Smooth muscle cell (in vitro differentiated cells): ENCODE measurements at regions not wholly inside any gene's neighbourhood (a gene's known extent, or its start where the extent isn't known, plus 50 kb on each side); places are given as distances from the start of the nearest gene placed in this dataset.

Experiments
- DNase-seq: peaks from one replicate; lab custom pipeline; 2025; ENCODE audit not compliant: unreplicated experiment; lab: John Stamatoyannopoulos, UW
- H2AFZ ChIP-seq: fragments of 200-600 bp; sonication (generic); 2 replicates; pipeline ENCODE4 v1.6.0; 2016; ENCODE audit warnings: antibody characterized with exemption, low read depth, mild to moderate bottlenecking
- H3F3A ChIP-seq: fragments of 200-600 bp; sonication (generic); 2 replicates; pipeline ENCODE4 v1.6.0; 2017; ENCODE audit warnings: antibody characterized with exemption, low read depth
- H3K27ac ChIP-seq: fragments of 200-600 bp; sonication (generic); 2 replicates; pipeline ENCODE4 v1.5.1; 2016; ENCODE audit warnings: low read depth, mild to moderate bottlenecking
- H3K27me3 ChIP-seq: fragments of 200-600 bp; sonication (generic); 2 replicates; pipeline ENCODE4 v1.6.1; 2016; ENCODE audit warnings: low read depth, mild to moderate bottlenecking
- H3K36me3 ChIP-seq: fragments of 200-600 bp; sonication (generic); 2 replicates; pipeline ENCODE4 v1.5.1; 2016; ENCODE audit warnings: low read depth
- H3K4me1 ChIP-seq: fragments of 200-600 bp; sonication (generic); 2 replicates; pipeline ENCODE4 v1.5.1; 2016; ENCODE audit warnings: low read depth
- H3K4me2 ChIP-seq: fragments of 200-600 bp; sonication (generic); 2 replicates; pipeline ENCODE4 v1.6.0; 2016; ENCODE audit warnings: mild to moderate bottlenecking
- H3K4me3 ChIP-seq: fragments of 200-600 bp; sonication (generic); 2 replicates; pipeline ENCODE4 v1.5.1; 2016; ENCODE audit warnings: mild to moderate bottlenecking
- H3K79me2 ChIP-seq: fragments of 200-600 bp; sonication (generic); 2 replicates; pipeline ENCODE4 v1.6.0; 2016; ENCODE audit warnings: low read depth, mild to moderate bottlenecking
- H3K9ac ChIP-seq: fragments of 200-600 bp; sonication (generic); 2 replicates; pipeline ENCODE4 v1.6.0; 2016; ENCODE audit warnings: low read depth
- H3K9me3 ChIP-seq: fragments of 200-600 bp; sonication (generic); replicated peaks from 2 replicates; pipeline ENCODE4 v1.5.1; 2016; ENCODE audit warnings: low read depth
- H4K20me1 ChIP-seq: fragments of 200-600 bp; sonication (generic); 2 replicates; pipeline ENCODE4 v1.6.0; 2016; ENCODE audit warnings: low read depth
- WGBS: methylation state at CpG from one replicate; pipeline ENCODE4 v1.1.7; 2016; ENCODE audit warnings: low lambda C conversion rate; 5-methylcytosine and 5-hydroxymethylcytosine counted together
- TF ChIP-seq, protein P1 (sequence below): fragments of 200-600 bp; sonication (generic); IDR thresholded peaks from 2 replicates; pipeline ENCODE4 v1.5.1; 2017; ENCODE audit warnings: borderline replicate concordance, mild to moderate bottlenecking, antibody characterized with exemption; ENCODE audit not compliant: insufficient read depth, poor library complexity, severe bottlenecking

DNA sequence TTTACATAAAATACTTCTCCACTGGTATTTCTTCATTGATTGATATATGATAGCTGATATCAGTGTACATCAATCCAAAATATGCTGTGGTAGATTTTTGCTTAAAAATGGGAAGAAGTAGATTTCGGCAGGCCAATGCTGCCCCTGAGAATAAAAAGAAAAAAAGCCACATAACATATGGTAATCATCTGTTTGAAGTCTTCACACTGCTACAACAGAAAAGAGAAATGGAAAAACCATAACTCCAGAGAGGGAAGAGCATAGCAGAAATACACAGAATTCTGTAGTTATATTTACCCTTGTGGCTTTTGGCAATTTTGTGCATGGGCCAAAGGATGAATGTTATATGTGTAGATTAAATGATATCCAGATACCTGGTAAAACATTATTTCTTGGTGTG is 143.1 kb upstream of the KCNMB2 start:
- no peak for DNase-seq
- Histone ChIP-seq H3K9ac (no peak overlapping the region), H3K4me3 (no peak overlapping the region), H3K9me3 (no peaks in the 10 kb centered on the region), H3F3A (no peaks in the 10 kb centered on the region), H3K79me2 (no peaks in the 10 kb centered on the region), H3K4me1 (peaks cover 3% of the 10 kb centered on the region), H3K4me2 (no peak overlapping the region), H4K20me1 (no peaks in the 10 kb centered on the region), H3K27ac (peak overlapping the region; percentile 34), H2AFZ (no peak overlapping the region), H3K36me3 (no peaks in the 10 kb centered on the region), H3K27me3 (no peaks in the 10 kb centered on the region)
- TF ChIP-seq, protein P1, sequence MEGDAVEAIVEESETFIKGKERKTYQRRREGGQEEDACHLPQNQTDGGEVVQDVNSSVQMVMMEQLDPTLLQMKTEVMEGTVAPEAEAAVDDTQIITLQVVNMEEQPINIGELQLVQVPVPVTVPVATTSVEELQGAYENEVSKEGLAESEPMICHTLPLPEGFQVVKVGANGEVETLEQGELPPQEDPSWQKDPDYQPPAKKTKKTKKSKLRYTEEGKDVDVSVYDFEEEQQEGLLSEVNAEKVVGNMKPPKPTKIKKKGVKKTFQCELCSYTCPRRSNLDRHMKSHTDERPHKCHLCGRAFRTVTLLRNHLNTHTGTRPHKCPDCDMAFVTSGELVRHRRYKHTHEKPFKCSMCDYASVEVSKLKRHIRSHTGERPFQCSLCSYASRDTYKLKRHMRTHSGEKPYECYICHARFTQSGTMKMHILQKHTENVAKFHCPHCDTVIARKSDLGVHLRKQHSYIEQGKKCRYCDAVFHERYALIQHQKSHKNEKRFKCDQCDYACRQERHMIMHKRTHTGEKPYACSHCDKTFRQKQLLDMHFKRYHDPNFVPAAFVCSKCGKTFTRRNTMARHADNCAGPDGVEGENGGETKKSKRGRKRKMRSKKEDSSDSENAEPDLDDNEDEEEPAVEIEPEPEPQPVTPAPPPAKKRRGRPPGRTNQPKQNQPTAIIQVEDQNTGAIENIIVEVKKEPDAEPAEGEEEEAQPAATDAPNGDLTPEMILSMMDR, result no peak
- 48% methylated on average over 1 of the region's 1 CpG for WGBS

DNA sequence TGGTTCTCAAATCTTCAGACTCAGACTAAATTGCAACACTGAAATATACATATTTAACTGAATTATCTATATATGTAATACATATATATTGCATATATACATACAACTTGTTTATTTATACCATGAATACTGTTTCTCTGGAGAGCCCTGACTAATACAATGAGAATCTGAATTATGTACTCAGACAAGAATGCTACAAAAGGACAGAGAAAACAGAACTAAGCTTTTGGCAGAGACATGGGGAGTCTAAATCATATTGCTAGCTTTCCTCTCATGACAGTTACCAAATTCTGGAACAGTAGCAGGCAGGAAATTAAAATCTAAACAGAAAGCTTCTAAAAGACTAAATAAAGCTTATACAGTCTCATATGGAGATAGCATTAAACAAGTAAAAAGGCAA is 142.4 kb upstream of the KCNMB2 start:
- no peak overlapping the region for H3K4me2 ChIP-seq
- no peak overlapping the region for H3K9ac ChIP-seq
- H3F3A ChIP-seq, result no peaks in the 10 kb centered on the region
- H2AFZ ChIP-seq, result no peak overlapping the region
- no peak overlapping the region for H3K4me3 ChIP-seq
- no peaks in the 10 kb centered on the region for H3K9me3 ChIP-seq
- H3K27me3 ChIP-seq, result no peaks in the 10 kb centered on the region
- TF ChIP-seq, protein P1, result no peak
- no peaks in the 10 kb centered on the region for H3K36me3 ChIP-seq
- H3K27ac ChIP-seq, result peak overlapping the region; percentile 34
- DNase-seq, result no peak
- no peaks in the 10 kb centered on the region for H3K79me2 ChIP-seq
- H4K20me1 ChIP-seq, result no peaks in the 10 kb centered on the region
- H3K4me1 ChIP-seq, result peaks cover 3% of the 10 kb centered on the region

DNA sequence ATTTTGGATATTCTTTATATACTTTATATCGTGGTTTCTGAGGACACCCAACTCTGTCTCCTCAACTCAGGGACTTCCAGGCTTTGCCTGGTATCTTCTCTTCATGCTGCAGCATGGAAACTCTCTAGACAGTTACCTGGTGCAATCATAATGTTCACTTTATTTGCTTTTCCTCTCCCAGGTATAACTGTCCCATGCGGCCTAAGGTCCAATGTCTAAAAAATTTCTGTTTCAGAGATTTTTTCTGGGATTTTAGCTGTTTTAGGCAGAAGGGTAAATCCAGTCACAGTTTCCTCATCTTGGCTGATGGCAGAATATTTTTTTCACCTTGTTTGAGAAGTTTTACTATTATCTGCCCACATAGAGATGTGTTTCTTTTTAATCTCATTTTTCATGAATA is 139.9 kb upstream of the KCNMB2 start:
- no peaks in the 10 kb centered on the region for H3K9me3 ChIP-seq
- no peaks in the 10 kb centered on the region for H3K4me1 ChIP-seq
- no peak overlapping the region for H3K4me3 ChIP-seq
- H2AFZ ChIP-seq, result no peak overlapping the region
- WGBS, result 95% methylated on average over 2 of the region's 2 CpGs
- H3K36me3 ChIP-seq, result no peaks in the 10 kb centered on the region
- H3K79me2 ChIP-seq, result no peaks in the 10 kb centered on the region
- H4K20me1 ChIP-seq, result no peaks in the 10 kb centered on the region
- TF ChIP-seq, protein P1, result no peak
- H3K27me3 ChIP-seq, result no peaks in the 10 kb centered on the region
- no peak overlapping the region for H3K9ac ChIP-seq
- H3F3A ChIP-seq, result no peaks in the 10 kb centered on the region
- H3K27ac ChIP-seq, result no peak overlapping the region
- no peak overlapping the region for H3K4me2 ChIP-seq
- no peak for DNase-seq

DNA sequence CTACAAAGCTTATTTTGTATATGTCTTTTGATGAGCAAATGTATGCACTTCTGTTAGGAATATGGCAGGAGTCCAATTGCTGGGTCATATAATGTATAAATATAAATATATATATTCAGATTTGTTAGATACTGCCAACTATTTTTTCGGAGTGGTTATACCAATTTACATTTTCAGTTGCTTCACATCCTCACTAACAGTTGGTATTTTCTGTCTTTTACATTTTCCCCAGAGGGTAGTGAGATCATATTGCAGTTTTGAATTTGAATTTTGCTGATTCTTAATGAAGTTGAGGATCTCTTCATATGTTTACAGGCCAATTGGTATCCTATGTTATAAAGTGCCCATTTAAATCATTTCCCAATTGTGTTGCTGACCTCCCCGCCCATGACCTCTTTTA is 139.0 kb upstream of the KCNMB2 start:
- no peak overlapping the region for H3K4me3 ChIP-seq
- H3K79me2 ChIP-seq, result no peaks in the 10 kb centered on the region
- no peaks in the 10 kb centered on the region for H3K36me3 ChIP-seq
- H3K9me3 ChIP-seq, result no peaks in the 10 kb centered on the region
- no peaks in the 10 kb centered on the region for H3F3A ChIP-seq
- H3K4me2 ChIP-seq, result no peak overlapping the region
- DNase-seq, result no peak
- H4K20me1 ChIP-seq, result no peaks in the 10 kb centered on the region
- TF ChIP-seq, protein P1, result no peak
- no peak overlapping the region for H3K9ac ChIP-seq
- 93% methylated on average over 2 of the region's 2 CpGs for WGBS
- no peak overlapping the region for H2AFZ ChIP-seq
- H3K27me3 ChIP-seq, result no peaks in the 10 kb centered on the region
- no peak overlapping the region for H3K27ac ChIP-seq
- no peaks in the 10 kb centered on the region for H3K4me1 ChIP-seq
